ENCODE measurements at regions not wholly inside any gene's neighbourhood (a gene's known extent, or its start where the extent isn't known, plus 50 kb on each side); places are given as distances from the start of the nearest gene placed in this dataset.
"Not testable (repeated sequence)": the region's sequence is repeated elsewhere in the genome, so short reads cannot be mapped to it uniquely, and the experiment has no call there.

DNA sequence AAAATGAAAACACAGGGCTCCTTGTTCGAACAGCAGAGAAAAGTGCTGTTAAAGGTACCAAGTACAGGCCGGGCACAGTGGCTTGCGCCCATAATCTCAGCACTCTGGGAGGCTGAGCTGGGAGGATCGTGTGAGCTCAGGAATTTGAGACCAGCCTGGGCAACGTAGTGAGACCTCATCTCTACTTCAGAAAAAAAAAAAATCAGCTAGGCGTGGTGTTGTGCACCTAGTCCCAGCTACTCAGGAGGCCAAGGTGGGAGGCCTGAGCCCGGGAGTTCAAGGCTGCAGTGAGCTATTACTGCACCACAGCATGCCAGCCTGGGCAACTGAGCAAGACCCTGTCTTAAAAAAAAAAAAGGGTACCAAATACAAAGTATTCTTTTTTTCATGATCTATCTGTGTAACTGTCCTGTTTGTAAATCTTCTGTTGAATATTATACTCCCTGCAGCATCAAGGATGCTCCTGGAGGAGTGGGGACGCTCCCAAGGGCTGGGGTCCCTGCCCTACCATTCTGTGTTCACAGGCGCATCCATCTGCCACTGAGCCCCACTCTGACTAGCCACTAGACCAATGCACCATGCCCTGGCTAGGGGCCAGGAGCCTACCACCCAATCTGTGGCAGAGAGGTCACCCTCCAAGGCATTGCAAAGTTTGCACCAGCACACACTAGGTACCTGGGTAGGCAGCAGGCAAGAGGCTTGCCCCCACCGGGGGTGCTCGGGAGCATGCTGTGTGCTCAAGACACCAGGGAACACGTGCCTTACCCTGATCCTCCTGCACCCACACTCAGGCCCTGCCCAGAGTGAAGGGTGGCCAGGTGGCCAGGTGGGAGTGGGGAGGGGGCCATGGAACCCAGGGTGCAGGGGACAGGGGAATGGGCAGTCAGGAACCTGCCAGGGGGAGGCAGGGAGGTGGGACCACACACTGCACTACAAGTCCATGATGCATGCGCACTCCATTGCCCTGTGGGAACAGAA lies 67.3 kb upstream of the KMT2C start:
- no peak for DNase-seq

DNA sequence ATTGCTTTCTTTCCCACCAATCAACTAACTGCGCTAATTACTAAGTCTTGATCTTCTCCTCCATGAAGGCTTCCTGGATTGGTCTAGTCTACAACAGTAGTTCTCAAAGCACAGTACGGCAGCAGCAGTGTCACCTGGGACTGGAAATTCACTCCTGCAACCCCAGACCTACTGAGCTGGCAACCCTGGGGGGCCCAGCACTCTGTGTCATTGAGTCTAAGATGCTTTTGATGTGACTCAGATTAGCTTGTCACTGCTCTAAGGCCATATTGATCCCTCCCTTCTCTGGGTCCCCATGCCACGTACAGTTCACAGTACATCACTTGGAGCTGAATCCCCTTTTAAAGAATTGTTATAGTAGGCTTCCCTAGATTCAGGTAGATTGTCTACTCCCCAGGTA lies 65.7 kb upstream of the KMT2C start:
- DNase-seq: no peak

DNA sequence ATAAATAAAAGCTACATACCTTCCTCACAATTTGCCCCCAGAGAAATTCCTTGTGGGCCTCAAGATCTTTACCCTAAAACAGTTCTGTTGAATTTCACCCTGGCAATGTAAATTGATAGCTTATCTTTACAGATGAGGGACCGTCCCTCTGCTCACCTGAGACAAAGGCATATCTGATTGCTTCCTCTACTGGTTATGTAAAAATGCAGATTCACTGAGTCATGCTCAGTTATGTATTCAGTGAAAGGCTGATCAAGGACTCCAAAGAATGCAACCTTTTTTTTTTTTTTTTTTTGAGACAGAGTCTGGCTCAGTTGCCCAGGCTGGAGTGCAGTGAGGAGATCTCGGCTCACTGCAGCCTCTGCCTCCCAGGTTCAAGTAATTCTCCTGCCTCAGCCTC lies 64.2 kb upstream of the KMT2C start:
- DNase-seq: not testable (repeated sequence)

DNA sequence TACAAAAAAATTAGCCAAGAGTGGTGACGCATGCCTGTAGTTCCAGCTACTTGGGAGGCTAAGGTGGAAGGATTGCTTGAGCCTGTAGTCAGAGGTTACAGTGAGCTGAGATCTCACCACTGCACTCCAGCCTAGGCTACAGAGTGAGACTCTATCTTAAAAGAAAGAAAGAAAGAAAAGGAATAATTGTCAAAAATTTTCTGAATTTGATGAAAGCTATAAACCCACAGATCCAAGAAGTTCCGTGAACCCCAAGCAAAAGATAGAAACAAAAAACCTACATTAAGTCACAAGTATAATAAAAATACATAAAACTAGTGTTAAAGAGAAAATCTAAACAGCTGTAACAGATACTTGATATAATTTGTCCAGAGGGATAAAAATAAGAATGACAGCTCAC lies 60.1 kb upstream of the KMT2C start:
- DNase-seq: no peak

DNA sequence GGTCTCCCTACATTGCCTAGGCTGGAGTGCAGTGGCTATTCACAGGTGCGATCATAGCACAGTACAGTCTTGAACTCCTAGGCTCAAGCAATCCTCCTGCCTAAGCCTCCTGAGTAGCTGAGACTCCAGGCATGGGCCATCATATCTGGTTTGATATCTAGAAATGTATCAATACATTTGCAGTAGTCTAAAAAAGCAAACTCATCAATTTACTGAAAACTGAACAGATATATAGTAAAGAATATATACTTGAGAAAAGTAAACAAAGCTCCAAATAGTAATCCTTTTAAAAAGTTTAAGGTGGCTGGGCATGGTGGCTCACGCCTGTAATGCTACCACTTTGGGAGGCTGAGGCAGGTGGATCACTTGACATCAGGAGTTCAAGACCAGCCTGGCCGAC lies 57.1 kb upstream of the KMT2C start:
- DNase-seq: no peak

DNA sequence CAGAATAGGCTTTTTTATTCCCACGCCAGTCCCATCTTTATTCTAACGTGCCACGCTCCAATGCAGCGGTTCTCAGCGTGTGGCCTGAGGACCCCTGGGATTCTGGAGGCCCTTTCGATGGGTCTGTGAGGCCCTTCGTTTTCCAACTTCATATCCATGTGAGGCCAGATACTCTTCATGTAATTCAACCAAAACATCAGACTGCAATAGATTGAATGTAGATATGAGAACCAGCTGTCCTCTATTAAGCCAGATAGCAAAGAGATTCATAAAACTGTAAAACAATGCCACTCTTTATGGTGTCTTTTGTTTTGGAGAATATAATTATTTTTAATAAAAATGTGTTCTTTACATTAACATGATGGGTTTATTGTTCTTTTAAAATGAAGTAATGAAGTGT lies 53.2 kb upstream of the KMT2C start:
- no peak for DNase-seq

DNA sequence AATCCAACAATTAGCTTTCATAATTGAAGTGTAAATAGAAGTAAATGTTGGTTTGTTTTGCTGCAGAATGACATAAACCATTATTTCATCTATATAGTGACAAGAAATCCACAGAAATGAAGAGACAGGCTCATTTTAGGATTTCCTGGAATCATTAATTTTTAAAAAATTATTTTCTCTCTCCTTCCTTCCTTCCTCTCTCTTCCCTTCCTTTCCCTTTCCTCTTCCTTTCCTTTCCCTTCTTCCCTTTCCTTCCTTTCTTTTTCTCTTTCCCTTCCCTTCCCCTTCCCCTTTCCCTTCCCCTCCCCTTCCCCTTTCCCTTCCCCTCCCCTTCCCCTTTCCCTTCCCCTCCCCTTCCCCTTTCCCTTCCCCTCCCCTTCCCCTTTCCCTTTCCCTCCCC lies 51.2 kb upstream of the KMT2C start:
- no peak for DNase-seq

DNA sequence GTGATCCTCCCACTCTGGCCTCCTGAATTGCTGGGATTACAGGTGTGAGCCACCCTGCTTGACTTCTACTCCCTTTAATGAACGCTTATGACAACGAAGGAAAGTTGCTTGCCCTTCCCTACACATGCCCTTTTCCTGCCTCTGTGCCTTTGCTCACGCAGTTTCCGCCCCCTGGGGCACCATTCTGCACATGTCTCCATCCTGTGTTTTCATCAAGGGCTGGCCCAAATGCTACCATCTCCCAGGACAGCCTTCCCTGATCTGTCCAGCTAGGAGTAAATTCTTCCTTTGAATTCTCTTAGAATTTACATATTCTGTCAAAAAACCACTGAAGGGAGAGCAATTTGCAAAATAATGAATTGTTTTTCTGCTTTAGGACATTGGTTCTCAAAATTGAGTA lies 50.0 kb upstream of the KMT2C start:
- DNase-seq: no peak

Measured in dermis blood vessel endothelial cell (primary cell).